Sigmoid colon (tissue), 6 donors: ENCODE measurements at regions not wholly inside any gene's neighbourhood (a gene's known extent, or its start where the extent isn't known, plus 50 kb on each side); places are given as distances from the start of the nearest gene placed in this dataset.
A peak's percentile ranks its signal among the peaks of the same experiment; 100 is the strongest.

Source experiments
- DNase-seq: peaks from one replicate; pipeline ENCODE4 v3.0.0-alpha.2; 2019
- H3K27ac ChIP-seq, 4 donors: fragments of 200-600 bp; sonication (generic); one replicate each; pipeline ENCODE4 v1.5.1; 2016 to 2019; ENCODE audit warnings: mild to moderate bottlenecking in 1 of 4
- H3K27me3 ChIP-seq, 3 donors: fragments of 200-600 bp; sonication (generic); one replicate each; pipeline ENCODE4 v1.5.1; 2019; ENCODE audit warnings: mild to moderate bottlenecking in 1 of 3
- H3K36me3 ChIP-seq, 4 donors: fragments of 200-600 bp; sonication (generic); one replicate each; pipeline ENCODE4 v1.5.1; 2016 to 2019
- H3K4me1 ChIP-seq, 4 donors: fragments of 200-600 bp; sonication (generic); one replicate each; pipeline ENCODE4 v1.5.1; 2017 to 2019
- H3K4me3 ChIP-seq, 4 donors: fragments of 200-600 bp; sonication (generic); one replicate each; pipeline ENCODE4 v1.5.1; 2017 to 2019; ENCODE audit warnings: mild to moderate bottlenecking in 2 of 4, moderate library complexity in 1 of 4
- H3K9me3 ChIP-seq, 4 donors: fragments of 200-600 bp in 3 of 4; sonication (generic) in 3 of 4; one replicate each; pipeline versions ENCODE4 v1.5.1 to v1.6.1; 2013 to 2019
- EP300 ChIP-seq, 4 donors: sonication (generic); formaldehyde crosslinking; IDR thresholded peaks; one replicate each; pipeline ENCODE4 v1.6.1; 2017; ENCODE audit warnings: antibody characterized with exemption in 4 of 4
- POLR2A ChIP-seq, 2 donors: fragments of 450-650 bp; IDR thresholded peaks; one replicate each; pipeline ENCODE4 v1.6.1; 2016; ENCODE audit warnings: antibody characterized with exemption in 2 of 2, mild to moderate bottlenecking in 2 of 2, moderate library complexity in 2 of 2
- POLR2AphosphoS5 ChIP-seq, 4 donors: sonication (generic); formaldehyde crosslinking; IDR thresholded peaks; one replicate each; pipeline ENCODE4 v1.6.1; 2017; ENCODE audit warnings: antibody characterized with exemption in 4 of 4
- WGBS, 2 donors: extraction: QIAGEN DNeasy Blood & Tissue Kit; methylation state at CpG; one replicate each; pipeline ENCODE4 v1.1.7; 2013; 5-methylcytosine and 5-hydroxymethylcytosine counted together
- intact Hi-C: fragments of 100-400 bp; cut with DNase I; formaldehyde crosslinking; loops from one replicate; pipeline ENCODE4 v1.15.1; 2023
- TF ChIP-seq, protein P1 (sequence below), 4 experiments: fragments of 450-650 bp in 3 of 4; fragments of 200-600 bp in 1 of 4; IDR thresholded peaks; one replicate each; pipeline ENCODE4 v1.5.1; 2016 to 2019; ENCODE audit warnings: antibody characterized with exemption in 4 of 4, mild to moderate bottlenecking in 3 of 4, moderate library complexity in 2 of 4
- donor health status: healthy with polysubstance abuse.
- donor health status: healthy.

DNA sequence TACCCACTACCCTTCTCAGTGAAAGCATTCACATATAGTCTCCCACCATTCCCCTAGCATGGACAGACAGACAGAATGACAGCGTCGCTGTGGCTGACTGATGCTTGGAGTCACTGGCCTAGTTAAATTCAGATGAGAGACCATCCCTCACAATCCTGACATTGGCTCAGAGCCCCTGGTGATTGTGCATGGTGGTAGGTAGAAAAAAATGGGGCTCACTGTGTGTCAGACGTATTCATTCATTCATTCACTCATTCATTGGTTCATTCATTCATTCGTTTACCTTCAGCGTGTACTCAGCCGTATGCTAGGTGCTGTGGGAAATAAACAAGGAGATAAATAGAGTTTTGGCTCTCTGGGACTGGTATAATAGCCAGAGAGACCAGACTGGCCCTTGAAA, 73.6 kb upstream of the CALM2 start:
- no peak for DNase-seq
- TF ChIP-seq, protein P1, sequence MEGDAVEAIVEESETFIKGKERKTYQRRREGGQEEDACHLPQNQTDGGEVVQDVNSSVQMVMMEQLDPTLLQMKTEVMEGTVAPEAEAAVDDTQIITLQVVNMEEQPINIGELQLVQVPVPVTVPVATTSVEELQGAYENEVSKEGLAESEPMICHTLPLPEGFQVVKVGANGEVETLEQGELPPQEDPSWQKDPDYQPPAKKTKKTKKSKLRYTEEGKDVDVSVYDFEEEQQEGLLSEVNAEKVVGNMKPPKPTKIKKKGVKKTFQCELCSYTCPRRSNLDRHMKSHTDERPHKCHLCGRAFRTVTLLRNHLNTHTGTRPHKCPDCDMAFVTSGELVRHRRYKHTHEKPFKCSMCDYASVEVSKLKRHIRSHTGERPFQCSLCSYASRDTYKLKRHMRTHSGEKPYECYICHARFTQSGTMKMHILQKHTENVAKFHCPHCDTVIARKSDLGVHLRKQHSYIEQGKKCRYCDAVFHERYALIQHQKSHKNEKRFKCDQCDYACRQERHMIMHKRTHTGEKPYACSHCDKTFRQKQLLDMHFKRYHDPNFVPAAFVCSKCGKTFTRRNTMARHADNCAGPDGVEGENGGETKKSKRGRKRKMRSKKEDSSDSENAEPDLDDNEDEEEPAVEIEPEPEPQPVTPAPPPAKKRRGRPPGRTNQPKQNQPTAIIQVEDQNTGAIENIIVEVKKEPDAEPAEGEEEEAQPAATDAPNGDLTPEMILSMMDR (IDR thresholded peaks at IDR 0.05) = no peak
- TF ChIP-seq POLR2AphosphoS5 (IDR thresholded peaks at IDR 0.05) (no peak), EP300 (IDR thresholded peaks at IDR 0.05) (no peak)
- H3K36me3 ChIP-seq = no peaks in the 10 kb centered on the region
- no peak overlapping the region for H3K27ac ChIP-seq
- intact Hi-C loops = no loop called here
- 93 to 94% methylated on average over 6 of the region's 6 CpGs for WGBS, 2 donors
- H3K4me3 ChIP-seq = no peak overlapping the region
- H3K9me3 ChIP-seq = no peaks in the 10 kb centered on the region
- H3K27me3 ChIP-seq = no peaks in the 10 kb centered on the region
- peaks cover 0 to 14% (median 4%) of the 10 kb centered on the region in 4 donors for H3K4me1 ChIP-seq

DNA sequence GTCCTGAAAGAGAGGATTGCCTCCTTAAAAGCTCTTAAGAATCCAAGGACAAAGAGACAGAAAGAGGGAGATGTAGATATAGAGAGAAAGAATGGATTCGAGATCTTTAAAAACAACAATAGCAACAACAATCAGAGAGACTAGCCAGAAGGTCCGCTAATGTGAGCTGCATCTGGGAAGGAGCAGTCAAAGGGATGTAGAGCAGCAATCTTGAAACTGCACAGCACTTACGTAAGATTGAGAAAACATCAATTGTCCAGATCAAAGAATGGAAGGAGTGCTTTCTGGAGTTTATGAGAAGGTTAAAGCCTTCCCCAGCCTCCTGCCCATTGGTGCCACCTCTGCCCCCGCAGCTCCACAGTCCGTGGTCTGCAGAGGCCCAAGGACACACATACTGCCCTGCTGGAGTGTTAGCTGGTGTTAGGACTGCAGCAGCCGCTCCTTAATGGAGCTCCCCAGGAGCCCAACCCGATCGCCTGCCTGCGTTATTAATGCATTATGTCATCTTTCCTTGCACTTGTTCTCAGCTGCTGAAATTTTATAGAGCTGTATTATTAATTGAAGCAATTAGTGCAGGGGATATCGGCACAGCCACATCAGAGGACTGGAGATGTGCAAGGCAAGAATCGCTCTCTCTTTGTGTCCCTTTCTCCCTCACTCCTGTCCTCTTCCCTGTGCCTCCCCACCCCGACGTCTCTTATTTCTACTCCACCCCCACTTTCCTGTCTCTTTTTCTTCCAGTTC, 73.0 kb upstream of the CALM2 start:
- TF ChIP-seq POLR2AphosphoS5 (IDR thresholded peaks at IDR 0.05) (no peak), EP300 (IDR thresholded peaks at IDR 0.05) (no peak), POLR2A (IDR thresholded peaks at IDR 0.05) (no peak)
- TF ChIP-seq, protein P1 (IDR thresholded peaks at IDR 0.05) = no peak
- DNase-seq = no peak
- H3K4me3 ChIP-seq = no peak overlapping the region
- peaks cover 0 to 19% (median 7%) of the 10 kb centered on the region in 4 donors for H3K4me1 ChIP-seq
- no peaks in the 10 kb centered on the region for H3K9me3 ChIP-seq
- intact Hi-C loops = no loop called here
- no peaks in the 10 kb centered on the region for H3K36me3 ChIP-seq
- H3K27me3 ChIP-seq = no peaks in the 10 kb centered on the region
- 83 to 86% methylated on average over 13 of the region's 13 CpGs for WGBS, 2 donors
- no peak overlapping the region for H3K27ac ChIP-seq

DNA sequence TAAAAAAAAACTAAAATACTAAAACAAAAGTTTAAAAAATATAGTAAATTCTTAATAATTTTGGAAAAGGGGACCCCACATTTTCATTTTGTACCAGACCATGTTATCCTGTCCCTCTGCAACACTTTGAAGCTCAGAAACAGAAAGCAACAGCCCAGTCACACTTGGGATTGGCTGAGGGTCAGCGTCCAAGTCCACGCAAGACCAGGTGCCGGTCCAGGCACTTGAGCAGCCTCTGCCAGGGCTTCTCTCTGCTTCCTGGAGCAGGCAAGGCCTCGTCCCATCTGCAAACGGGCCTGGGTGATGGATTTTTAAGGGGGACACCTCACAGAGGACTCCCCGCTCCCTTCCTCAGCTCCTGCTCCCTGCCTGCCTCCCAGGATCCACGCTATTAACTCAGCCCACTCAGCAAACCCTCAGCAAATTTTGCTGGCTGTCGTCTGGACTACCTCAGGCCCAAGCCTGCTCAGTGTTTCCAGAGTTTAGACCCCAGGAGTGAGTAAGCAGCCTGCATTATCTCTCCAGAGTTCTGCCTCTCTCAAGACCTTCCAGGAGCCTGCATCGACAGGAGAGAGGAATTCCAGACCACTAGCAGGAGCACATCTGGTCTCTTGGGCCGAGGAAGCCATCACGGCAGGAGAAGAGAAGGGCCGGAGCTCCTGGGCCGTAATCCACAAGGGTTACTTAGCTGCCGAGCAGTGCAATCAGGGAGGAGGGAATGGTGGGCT, 67.4 kb upstream of the CALM2 start:
- TF ChIP-seq POLR2A (IDR thresholded peaks at IDR 0.05) = no peak
- TF ChIP-seq EP300 (IDR thresholded peaks at IDR 0.05) = peak in 1 of 4 donors; percentile 57
- TF ChIP-seq, protein P1 (IDR thresholded peaks at IDR 0.05) = no peak
- peak; percentile 29 to 94 (median 88) for TF ChIP-seq POLR2AphosphoS5 (IDR thresholded peaks at IDR 0.05)
- Histone ChIP-seq H3K27ac (peak overlapping the region in 3 of 4 donors; percentile 71 to 80 (median 80)), H3K4me3 (no peak overlapping the region), H3K9me3 (no peaks in the 10 kb centered on the region), H3K4me1 (peaks cover 0 to 20% (median 14%) of the 10 kb centered on the region in 4 donors), H3K36me3 (no peaks in the 10 kb centered on the region), H3K27me3 (no peaks in the 10 kb centered on the region)
- intact Hi-C loops = no loop called here
- DNase-seq = peak; percentile 70
- 81 to 85% methylated on average over 14 of the region's 14 CpGs for WGBS, 2 donors

DNA sequence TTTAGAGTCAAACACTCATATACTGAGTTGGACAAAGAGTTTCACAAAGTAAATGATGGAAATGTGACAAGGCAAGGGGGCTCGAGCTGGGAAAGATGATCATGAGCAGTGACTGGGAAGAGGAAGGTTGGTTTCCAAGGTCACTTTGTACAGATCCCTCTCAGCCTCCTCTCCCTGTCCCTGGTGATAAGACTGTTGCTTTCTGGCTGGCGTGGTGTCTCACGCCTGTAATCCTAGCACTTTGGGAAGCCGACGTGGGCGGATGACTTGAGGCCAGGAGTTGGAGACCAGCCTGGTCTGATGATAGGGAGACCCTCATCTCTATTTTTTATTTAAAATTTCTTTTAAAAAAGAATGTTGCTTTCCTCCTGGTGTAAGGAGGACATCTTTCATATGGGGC, 65.4 kb upstream of the CALM2 start:
- WGBS, 2 donors = 81 to 89% methylated on average over 6 of the region's 6 CpGs
- TF ChIP-seq, protein P1 (IDR thresholded peaks at IDR 0.05) = no peak
- TF ChIP-seq POLR2A (IDR thresholded peaks at IDR 0.05) = no peak
- no peak for TF ChIP-seq POLR2AphosphoS5 (IDR thresholded peaks at IDR 0.05)
- no peak for TF ChIP-seq EP300 (IDR thresholded peaks at IDR 0.05)
- intact Hi-C loops = no loop called here
- peaks cover 0 to 30% (median 14%) of the 10 kb centered on the region in 4 donors for H3K4me1 ChIP-seq
- H3K27me3 ChIP-seq = no peaks in the 10 kb centered on the region
- no peak overlapping the region for H3K4me3 ChIP-seq
- H3K27ac ChIP-seq = no peak overlapping the region
- no peaks in the 10 kb centered on the region for H3K36me3 ChIP-seq
- DNase-seq = no peak
- no peaks in the 10 kb centered on the region for H3K9me3 ChIP-seq
